HG02759 (cell line): ENCODE measurements at regions not wholly inside any gene's neighbourhood (a gene's known extent, or its start where the extent isn't known, plus 50 kb on each side); places are given as distances from the start of the nearest gene placed in this dataset.

Source experiments
- ATAC-seq: cut with Tn5 transposase; IDR thresholded peaks from one replicate; pipeline ENCODE4 v1.9.1; 2021; ENCODE audit warnings: mild to moderate bottlenecking, moderate library complexity; ENCODE audit not compliant: unreplicated experiment

DNA sequence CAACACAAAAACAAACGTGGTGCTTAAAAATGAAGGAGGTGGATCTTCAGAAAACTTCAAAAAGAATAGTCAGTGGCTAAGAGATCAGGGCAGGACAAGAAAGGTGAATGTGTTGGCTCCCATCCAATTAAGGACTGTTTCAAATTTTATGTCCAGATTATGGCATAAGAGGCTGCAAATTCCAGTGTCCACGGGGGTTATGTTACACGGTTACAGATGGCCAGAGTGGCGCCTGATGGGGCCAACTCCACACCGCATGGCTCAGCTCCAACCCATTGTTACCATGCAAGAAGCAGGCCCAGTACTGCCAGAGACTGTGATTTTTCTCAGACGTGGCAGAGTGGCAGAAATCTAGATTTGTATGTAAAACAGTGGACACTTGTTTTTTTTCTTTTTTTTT, 168.4 kb upstream of the TENM3 start:
- ATAC-seq: no peak

DNA sequence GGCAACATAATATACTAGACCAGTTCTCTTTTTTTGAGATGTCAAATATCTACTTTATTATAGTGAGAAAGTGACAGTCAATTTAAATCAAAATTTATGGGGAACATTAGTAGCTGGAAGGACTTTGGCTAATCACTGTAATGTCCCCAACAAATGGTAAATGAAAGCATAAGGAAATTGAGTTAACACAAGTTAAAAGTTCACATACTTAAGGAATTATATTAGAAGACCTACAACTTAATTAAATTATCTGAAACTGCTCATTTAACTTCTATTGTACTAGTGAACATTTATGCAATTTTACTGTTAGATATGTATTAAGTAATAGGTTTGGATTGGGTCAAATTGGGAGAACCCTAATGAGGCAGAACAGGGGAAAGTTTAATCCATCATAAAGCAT, 160.3 kb upstream of the TENM3 start:
- ATAC-seq: no peak

DNA sequence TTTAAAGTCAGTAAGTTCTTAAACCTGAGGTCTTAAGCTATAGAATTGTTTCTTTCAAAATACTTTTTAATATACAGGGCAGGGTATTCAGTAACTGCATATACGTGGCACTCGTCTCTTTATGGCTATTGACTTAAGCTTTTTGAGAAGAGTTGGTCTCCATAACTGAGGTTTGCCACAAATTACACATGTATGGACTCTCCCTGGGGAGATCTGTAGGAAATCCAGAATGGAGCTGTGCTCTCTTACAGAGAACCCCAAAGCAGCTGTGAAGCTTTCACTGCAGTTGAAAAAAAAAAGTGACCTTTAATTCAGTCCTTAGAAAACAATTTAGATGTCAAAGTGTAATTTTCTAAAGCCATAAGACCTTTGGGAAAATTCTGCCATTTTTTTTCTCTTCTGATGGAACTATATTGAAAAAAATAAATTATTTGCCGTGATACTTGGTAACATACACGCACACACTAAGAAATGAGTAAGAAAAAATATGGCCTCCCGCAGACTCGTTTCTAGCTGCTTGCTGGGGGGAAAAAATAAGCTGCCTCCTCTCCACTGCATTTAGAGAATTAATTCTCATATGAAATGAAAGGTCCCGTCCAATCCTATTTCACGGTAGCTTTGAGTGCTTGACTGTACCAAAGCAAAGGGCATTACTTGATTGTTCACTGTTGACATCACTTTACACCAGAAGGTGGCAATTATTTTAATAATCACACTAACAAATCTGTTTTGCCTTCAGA, 159.4 kb upstream of the TENM3 start:
- no peak for ATAC-seq

DNA sequence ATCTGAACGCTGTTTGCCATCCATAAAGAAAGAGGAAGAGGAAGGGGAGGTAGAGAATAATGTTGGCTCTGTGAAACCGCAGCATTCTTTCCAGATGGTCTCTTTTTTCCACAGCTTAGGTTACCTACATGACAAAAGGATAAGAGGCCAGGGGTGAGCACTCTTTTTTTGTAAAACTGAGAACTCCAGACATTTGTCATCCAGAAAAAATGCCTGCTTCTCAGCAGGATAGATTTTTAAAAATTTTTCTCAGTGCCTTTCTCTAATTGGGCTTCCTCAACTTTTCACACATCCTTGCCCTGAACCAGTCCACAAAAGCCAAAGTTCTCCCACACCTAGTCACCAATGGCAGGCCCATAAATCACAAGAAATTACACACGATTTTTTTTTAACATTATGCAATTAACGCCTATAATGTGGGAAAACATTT, 158.1 kb upstream of the TENM3 start:
- ATAC-seq: no peak

DNA sequence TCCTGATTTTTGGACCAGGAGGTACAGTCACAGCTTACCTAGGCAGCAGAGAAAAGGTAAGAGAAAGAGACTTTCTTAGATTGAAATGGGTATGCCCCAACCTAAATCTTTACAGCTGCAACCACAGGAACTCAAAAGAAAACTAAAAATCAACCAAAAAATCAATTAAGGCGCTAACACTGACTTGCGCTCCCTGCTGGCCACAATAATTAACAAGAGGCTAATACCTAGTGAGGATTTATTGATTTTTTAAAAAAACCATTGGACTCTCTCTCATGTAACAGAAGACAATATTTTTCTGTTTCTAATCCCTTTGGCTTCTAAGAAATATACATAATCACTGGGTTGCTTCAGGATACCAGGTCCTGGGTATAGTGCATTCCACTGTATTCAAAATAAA, 153.9 kb upstream of the TENM3 start:
- no peak for ATAC-seq

DNA sequence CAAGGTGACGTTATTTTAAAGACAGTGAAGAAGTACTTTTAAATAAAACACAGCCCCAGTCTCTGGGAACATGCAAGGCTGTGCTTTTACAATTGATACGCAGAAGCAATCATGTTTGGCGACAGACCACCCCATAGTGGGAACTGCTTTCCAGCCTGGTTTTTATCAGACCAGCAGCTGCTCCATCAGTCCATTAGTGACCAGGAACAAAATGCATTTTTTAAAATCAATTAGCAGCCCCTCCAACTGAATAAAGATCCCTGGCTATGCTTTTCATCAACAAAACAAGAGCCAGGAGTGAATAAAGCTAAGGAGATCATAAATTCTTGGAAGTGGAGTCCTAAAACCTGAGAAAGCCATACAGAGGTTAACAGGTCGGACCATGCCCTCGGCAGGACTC, 153.0 kb upstream of the TENM3 start:
- no peak for ATAC-seq

DNA sequence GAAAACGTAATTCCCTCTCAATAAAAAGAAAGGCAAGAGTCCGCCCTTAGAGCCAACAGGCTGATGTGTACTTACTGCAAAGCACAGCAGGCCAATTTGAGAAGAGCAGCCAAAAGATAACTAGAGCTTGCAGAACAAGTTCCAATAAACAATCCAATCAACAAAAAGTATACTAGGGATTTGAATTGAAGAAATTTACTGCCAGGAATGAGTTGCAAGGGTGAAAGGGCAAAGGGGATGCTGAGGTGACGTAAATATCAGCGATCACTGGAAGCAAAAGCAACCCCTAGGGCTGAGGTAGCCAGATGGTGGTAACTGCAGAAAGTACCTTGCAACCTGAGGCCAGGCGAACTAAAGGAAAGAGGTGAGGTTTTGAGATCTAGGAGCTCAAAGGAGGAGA, 152.1 kb upstream of the TENM3 start:
- no peak for ATAC-seq

DNA sequence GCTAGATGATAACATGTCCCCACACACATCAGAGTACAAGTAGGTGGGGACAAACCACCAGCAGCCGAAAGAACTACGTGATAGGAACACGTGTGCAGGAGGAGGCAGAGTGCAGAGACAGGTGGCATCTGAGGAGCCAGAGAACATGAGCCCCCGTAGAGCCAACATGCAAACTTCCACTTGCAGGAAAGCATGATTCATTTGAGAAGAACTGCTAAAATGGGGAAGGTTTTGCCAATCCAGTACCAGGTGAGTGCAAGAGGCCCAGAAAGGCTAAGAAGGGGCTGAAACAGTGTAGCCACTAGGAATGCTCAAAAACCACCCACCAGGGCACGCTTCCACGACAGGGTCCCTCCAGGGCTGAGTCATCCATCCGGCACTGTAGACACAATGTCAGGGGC, 149.8 kb upstream of the TENM3 start:
- no peak for ATAC-seq

DNA sequence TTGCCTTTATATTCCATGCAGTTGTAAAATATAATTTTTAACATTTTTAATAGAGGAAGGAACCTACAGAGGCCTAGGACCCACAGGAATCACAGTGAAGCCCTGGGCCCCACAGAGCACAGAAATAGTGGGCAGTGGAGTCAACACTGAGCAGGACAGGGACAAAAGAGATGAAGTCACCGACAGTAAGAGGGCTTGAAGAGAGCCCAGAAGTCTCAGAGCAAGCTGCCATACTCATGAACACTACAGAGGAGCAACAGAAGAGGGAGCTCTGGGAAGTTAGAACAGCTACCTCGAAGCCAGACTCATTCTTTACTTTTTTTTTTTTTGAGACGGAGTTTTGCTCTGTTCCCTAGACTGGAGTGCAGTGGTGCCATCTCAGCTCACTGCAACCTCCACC, 149.3 kb upstream of the TENM3 start:
- no peak for ATAC-seq

DNA sequence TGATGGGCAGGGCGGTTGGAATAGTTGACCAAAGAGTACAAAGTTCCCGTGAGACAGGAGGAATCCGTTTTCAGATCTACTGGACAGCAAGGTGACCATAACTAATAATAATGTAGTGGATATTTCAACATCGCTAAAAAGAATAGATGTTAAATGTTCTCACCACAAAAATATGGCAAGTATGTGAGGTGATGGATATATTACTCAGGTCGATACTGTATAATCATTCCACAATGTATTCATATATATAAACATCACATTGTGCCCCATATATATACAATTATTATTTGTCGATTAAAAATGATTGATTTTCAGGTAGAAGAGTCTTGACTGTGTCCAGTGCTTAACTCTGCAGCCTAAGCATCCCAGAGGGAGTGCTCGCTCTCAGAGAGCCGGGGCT, 141.6 kb upstream of the TENM3 start:
- no peak for ATAC-seq

DNA sequence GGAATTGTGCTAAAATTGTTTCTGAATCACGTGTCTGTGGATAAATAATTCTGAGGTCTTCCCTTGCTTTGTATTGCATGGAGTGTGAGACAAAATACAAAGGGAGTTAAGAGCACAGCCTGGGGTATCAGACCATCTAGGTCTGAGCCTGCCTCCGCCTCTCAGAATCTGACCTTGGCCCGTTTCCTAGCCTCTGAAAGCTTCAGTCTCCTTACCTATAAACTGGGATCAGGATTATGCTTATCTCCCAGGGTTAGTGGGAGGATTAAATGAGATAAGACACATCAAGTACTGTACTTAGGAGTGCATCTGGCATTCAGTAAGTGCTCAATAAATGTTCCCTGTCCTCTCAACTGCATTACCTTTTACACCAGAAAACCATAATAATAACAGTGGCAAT, 140.6 kb upstream of the TENM3 start:
- ATAC-seq: no peak

DNA sequence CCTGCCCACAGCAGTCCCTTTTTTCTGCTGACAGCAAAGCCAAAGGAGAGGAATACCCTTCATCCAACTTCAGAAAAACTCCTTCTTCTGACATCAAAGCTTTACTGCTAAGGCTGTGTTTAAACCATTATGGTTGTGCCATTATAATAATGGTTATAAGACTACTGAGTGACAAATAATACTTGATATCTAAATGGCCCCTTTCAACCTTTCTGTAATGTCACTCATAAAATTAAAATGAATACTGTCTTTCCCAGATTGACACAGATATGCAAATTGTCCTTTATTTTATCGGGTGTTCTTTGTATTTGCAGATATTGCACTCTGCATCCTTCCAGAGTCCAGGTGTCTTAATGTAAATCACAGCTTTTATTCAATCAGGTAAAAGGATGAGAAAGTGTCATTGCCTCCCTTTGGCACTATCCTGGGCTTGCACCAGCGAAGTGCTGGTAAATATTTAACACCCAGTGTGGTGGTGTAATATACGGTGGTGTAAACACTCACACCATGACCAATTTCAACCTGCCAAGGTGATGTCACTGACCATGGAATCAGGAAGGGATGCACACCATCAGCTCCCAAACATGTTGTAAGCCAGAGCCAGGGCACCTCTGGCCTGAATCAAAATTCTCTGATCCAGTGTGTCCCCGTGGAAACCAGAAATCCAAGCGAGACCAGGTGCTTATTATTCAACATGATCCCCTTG, 139.4 kb upstream of the TENM3 start:
- no peak for ATAC-seq

DNA sequence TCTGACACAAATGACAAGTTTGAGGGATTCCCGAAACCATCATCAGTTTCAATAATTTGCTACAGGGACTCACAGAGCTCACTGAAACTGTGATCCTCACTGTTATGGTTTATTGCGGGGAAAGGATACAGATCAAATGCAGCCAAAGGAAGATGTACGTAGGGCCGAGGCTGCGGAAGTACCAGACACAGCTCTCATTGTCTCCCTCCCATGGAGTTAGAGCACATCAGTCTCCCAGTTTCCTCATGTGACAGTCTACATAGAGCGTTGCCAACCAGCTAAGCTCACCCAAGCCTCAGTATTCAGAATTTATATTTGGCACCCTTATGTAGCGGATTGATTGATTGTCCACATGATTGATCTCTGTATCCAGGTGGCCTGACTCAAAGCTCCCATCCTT, 137.8 kb upstream of the TENM3 start:
- ATAC-seq: no peak

DNA sequence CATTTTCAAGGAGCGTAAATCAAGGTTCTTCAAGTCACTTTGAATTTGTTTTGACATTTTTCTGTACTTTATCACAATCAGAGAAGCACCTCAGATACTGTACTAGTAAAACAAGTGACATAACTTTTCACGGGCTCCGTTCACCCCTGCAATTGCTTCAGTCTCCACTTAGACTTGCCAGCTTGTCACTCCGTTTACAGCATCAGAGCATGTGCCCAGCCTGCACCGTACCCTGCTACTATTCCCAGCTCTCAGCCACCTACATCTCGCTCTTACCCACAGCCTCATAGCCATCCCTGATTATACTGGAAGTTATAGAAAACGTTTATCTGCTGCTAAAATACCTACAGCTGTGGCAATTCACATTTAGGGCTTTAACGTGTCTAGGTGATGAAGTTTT, 135.3 kb upstream of the TENM3 start:
- no peak for ATAC-seq

DNA sequence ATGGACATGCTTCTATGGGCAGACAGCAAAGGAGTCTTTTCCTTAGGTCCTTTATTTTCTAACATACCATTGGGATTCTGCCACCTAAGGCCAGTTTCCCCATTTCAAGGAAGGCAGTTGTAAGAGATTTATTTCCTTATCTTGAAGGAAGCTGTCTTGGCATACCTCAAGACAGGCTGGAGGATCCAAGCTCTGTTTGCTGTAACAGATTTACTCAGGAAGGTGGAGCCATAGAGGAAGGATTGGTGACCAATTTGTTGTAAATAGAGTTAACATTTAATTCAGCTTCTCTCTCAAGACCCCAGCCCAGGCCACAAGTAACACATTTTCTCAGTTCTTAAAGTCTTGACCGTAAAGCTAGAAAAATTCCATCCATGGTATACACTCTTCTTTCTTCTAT, 131.6 kb upstream of the TENM3 start:
- ATAC-seq: no peak

DNA sequence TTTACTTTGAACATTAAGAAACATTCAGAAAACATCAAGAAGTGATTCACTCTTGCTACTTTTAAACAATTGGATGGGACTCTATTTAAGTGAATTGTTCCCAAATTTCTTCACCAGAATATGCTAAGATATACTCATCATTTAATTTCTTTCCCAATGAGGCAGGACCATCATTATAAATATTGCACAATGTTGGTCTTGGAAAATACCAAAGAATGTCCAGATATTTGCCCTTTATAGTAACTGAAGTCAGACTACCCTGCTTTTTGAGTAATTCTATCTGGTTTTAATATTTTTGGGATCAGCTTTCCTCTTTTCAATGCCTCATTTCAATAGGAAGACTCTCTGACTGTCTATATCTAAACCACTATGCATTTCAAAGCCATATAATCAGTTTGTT, 129.4 kb upstream of the TENM3 start:
- ATAC-seq: no peak

DNA sequence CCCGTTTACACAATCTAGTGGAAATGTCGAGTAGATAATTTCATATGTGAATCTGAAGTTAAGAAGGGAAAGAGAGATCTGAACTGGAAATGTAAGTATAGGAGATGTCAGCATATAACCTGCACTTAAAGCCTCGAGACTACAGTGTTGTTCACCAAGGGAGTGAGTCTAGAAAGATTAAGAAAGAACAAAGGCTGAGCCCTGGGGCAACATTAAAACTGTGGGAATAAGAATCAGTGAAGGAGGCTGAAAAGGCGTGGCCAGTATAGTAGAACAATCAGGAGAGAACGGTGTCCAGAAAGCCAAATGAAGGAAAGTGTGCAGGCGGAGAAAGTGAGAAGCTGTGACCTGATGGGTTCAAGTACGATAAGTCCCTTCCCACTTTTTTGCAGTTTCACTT, 118.8 kb upstream of the TENM3 start:
- no peak for ATAC-seq

DNA sequence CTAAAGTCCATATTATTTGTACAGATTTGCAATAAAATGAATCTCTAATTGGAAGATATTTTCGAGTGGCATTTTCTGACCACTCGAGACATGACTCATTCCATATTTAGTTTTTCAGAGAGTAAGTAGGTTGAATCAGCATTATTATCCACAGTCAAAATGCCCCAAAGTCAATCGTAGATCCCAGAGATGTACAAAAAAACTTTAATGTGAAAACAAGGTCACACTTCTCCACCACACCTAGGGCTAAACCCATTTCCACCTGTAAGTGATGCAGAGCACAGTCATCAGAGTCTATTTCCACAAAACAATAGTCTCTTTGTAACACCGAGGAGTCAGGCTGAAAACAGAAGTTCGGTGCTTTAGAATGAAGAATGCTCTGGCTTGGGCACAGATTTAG, 117.1 kb upstream of the TENM3 start:
- ATAC-seq: no peak

DNA sequence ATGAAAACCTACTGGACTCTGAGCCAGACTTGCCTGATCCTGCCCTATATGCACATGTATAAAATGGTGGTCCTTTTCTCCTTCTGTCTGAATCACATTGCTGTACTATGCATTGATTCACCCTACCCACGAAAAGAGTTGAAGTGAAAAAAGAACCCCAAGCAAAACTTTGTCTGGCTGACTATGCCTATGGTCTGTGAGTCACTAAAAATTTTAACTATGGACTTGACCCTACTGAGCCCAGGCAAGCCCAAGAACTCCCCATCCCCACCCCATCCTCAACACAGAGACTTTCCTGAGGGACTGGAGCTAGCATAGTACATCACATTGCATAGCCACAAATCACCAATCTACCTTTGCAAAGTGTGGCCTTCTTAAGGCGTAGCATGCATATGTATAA, 116.6 kb upstream of the TENM3 start:
- no peak for ATAC-seq

DNA sequence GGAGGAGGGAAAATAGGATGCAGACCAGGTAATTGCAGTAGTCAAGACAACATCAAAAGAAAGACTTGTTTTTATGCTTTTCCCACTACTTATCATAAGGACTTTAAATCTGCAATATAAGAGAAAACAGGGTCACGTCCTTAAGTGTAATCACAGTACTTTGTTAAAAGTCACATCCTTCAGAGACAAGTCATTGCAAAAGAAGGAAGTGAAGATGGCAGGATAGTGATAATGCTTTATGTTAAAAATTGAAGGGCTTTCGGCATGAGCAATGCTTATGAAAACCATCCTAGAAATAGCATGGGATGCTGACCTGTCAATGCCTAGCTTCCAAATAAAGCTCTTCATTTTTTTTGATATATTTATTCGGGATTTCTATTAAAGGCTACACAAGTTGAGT, 110.2 kb upstream of the TENM3 start:
- no peak for ATAC-seq

DNA sequence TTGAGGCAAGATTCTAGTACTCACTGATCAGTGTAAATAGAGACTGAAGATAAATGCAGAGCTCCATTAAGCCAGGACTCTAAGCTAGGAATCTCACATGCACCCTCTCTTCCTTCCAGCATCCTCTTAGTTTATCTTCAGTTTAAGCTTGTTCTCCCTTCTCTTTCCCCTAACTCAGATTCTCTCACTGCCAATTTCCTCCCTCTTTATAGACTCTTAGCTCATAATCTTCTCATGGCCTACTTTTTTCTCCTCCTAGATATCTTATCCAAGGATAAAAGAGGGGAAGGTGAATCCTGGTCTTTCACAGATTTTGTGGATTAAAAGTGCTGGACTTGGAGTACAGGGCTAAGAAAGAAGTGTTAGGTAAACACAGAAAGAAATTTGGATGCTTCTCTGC, 108.9 kb upstream of the TENM3 start:
- ATAC-seq: no peak

DNA sequence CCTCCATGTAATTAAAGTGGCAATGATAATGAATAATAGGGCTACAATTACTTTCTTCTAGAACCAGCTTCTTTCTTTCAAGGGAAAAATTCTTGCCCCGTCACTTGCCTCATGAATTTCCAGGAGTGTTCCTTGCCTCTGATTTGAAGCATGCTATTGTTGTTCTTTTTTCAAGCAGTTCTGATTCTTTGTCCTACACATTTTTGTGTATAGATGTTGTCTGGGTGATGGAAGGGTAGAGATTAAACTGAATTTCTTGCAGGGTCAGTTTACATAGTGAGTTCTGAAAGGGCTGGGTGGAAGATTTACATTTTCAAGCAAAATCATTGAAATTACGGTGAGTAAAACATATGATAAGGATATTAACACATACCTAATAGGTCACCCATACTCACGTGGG, 107.0 kb upstream of the TENM3 start:
- ATAC-seq: no peak

DNA sequence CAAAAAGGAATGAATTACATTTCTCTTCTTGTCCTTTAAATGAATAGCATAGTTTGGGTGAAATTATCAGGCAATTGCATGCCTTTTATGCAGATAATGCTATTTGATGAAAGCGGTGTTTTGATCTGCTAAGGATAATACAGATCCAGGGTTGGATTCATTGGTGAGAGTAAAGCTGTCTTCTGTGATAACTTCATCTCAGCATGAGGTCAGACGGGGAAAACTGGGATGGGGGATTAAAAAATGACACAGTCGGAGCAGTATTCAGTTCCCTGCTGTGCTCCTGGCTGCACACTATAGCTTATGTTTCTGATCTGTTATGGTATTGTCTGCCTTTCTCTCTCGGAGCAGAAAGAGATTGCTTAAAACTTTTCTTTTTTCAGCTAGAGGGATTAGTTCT, 105.9 kb upstream of the TENM3 start:
- no peak for ATAC-seq
